Mammary epithelial cell (primary cell): ENCODE measurements at regions not wholly inside any gene's neighbourhood (a gene's known extent, or its start where the extent isn't known, plus 50 kb on each side); places are given as distances from the start of the nearest gene placed in this dataset.

Source experiments
- EZH2 ChIP-seq: IDR thresholded peaks from 2 replicates; pipeline ENCODE4 v1.6.1; 2012; ENCODE audit warnings: low read length, inconsistent platforms, borderline replicate concordance
- TF ChIP-seq, protein P1 (sequence below), 2 donors: IDR thresholded peaks in 1 of 2; conservative IDR thresholded peaks in 1 of 2; 2 replicates each; pipeline ENCODE4 v1.5.1; 2011 to 2012; ENCODE audit warnings: inconsistent platforms in 2 of 2, low read length in 2 of 2, mild to moderate bottlenecking in 2 of 2, control low read depth in 1 of 2, low read depth in 1 of 2; ENCODE audit not compliant: insufficient read depth in 1 of 2; ENCODE audit errors: extremely low read depth in 1 of 2

- no peak for TF ChIP-seq EZH2
- TF ChIP-seq, protein P1, sequence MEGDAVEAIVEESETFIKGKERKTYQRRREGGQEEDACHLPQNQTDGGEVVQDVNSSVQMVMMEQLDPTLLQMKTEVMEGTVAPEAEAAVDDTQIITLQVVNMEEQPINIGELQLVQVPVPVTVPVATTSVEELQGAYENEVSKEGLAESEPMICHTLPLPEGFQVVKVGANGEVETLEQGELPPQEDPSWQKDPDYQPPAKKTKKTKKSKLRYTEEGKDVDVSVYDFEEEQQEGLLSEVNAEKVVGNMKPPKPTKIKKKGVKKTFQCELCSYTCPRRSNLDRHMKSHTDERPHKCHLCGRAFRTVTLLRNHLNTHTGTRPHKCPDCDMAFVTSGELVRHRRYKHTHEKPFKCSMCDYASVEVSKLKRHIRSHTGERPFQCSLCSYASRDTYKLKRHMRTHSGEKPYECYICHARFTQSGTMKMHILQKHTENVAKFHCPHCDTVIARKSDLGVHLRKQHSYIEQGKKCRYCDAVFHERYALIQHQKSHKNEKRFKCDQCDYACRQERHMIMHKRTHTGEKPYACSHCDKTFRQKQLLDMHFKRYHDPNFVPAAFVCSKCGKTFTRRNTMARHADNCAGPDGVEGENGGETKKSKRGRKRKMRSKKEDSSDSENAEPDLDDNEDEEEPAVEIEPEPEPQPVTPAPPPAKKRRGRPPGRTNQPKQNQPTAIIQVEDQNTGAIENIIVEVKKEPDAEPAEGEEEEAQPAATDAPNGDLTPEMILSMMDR (conservative IDR thresholded peaks at IDR 0.05 in 1 of 2, IDR thresholded peaks at IDR 0.05 in 1 of 2; ENCODE audit: extremely low read depth in 1 of 2, insufficient read depth in 1 of 2, low read depth in 1 of 2, low read length in 2 of 2), result no peak
These were observed 105.7 kb downstream of the LURAP1L start for GRCh38 chr9:12880406-12881015.
